ENCODE measurements at regions not wholly inside any gene's neighbourhood (a gene's known extent, or its start where the extent isn't known, plus 50 kb on each side); places are given as distances from the start of the nearest gene placed in this dataset.

DNA sequence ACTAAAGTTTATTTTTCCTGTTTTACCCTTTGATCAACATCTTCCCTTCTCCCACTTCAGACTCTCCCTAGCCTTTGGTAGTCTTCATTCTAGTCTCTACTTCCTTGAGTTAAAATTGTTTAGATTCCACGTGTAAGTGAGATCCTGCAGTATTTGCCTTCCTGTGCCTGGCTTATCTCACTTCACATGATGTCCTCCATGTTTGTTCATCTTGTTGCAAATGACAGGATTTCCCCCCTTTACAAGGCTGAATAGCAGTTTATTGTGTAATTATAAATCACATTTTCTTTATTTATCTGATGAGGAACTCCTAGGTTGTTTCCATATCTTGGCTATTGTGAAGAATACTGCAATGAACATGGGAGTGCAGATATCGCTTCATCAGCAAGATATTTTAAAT is 461.7 kb downstream of the CHSY3 start:
- no peak for TF ChIP-seq EZH2 (IDR thresholded peaks at IDR 0.05; ENCODE audit: insufficient read depth, poor library complexity, severe bottlenecking)
- no peak for TF ChIP-seq EZH2phosphoT487 (IDR thresholded peaks at IDR 0.05; ENCODE audit: insufficient read depth, low read depth)

Data from GM23248 (cell line).